HCT116 (cell line): ENCODE measurements at regions not wholly inside any gene's neighbourhood (a gene's known extent, or its start where the extent isn't known, plus 50 kb on each side); places are given as distances from the start of the nearest gene placed in this dataset.

ENCODE experiments used
- CEBPB ChIP-seq: IDR thresholded peaks from 2 replicates; pipeline ENCODE4 v1.6.1; 2012; ENCODE audit warnings: low read depth
- EGR1 ChIP-seq: IDR thresholded peaks from 2 replicates; pipeline ENCODE4 v1.6.1; 2012; ENCODE audit warnings: low read depth
- EZH2phosphoT487 ChIP-seq: fragments of 200-600 bp; IDR thresholded peaks from 2 replicates; pipeline ENCODE4 v1.6.1; 2018; ENCODE audit warnings: antibody characterized with exemption, borderline replicate concordance
- JUND ChIP-seq: IDR thresholded peaks from 2 replicates; pipeline ENCODE4 v1.6.1; 2012
- POLR2A ChIP-seq: IDR thresholded peaks from 2 replicates; pipeline ENCODE4 v1.7.0; 2011; ENCODE audit warnings: borderline replicate concordance; ENCODE audit not compliant: insufficient read depth, insufficient read length; ENCODE audit errors: extremely low read depth
- POLR2AphosphoS5 ChIP-seq: IDR thresholded peaks from 2 replicates; pipeline ENCODE4 v1.6.1; 2011; ENCODE audit warnings: mild to moderate bottlenecking, low read depth, low read length, moderate library complexity
- ZBTB33 ChIP-seq: IDR thresholded peaks from 2 replicates; pipeline ENCODE4 v1.6.1; 2011; ENCODE audit warnings: mild to moderate bottlenecking, low read length, moderate library complexity; ENCODE audit not compliant: insufficient replicate concordance; ENCODE audit errors: extremely low read depth
- TF ChIP-seq, protein P1 (sequence below): IDR thresholded peaks from 2 replicates; pipeline ENCODE4 v1.6.1; 2012
- TF ChIP-seq, protein P2 (sequence below), 3 experiments: fragments of 200-600 bp in 1 of 3; sonication (generic) in 1 of 3; IDR thresholded peaks in 2 of 3; conservative IDR thresholded peaks in 1 of 3; 2 replicates each; pipeline ENCODE4 v1.5.1; 2012 to 2017; ENCODE audit warnings: low read depth in 2 of 3, low read length in 2 of 3, antibody characterized with exemption in 1 of 3, borderline replicate concordance in 1 of 3, control low read depth in 1 of 3, mild to moderate bottlenecking in 1 of 3, mixed read lengths in 1 of 3, mixed run types in 1 of 3, moderate library complexity in 1 of 3; ENCODE audit not compliant: insufficient read depth in 1 of 3

- TF ChIP-seq, protein P1, sequence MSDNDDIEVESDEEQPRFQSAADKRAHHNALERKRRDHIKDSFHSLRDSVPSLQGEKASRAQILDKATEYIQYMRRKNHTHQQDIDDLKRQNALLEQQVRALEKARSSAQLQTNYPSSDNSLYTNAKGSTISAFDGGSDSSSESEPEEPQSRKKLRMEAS = no peak
- no peak for TF ChIP-seq JUND
- TF ChIP-seq, protein P2, sequence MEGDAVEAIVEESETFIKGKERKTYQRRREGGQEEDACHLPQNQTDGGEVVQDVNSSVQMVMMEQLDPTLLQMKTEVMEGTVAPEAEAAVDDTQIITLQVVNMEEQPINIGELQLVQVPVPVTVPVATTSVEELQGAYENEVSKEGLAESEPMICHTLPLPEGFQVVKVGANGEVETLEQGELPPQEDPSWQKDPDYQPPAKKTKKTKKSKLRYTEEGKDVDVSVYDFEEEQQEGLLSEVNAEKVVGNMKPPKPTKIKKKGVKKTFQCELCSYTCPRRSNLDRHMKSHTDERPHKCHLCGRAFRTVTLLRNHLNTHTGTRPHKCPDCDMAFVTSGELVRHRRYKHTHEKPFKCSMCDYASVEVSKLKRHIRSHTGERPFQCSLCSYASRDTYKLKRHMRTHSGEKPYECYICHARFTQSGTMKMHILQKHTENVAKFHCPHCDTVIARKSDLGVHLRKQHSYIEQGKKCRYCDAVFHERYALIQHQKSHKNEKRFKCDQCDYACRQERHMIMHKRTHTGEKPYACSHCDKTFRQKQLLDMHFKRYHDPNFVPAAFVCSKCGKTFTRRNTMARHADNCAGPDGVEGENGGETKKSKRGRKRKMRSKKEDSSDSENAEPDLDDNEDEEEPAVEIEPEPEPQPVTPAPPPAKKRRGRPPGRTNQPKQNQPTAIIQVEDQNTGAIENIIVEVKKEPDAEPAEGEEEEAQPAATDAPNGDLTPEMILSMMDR (IDR thresholded peaks at IDR 0.05 in 2 of 3, conservative IDR thresholded peaks at IDR 0.05 in 1 of 3; ENCODE audit: borderline replicate concordance in 1 of 3, insufficient read depth in 1 of 3, low read depth in 2 of 3, low read length in 2 of 3) = no peak
- TF ChIP-seq POLR2A = no peak
- no peak for TF ChIP-seq POLR2AphosphoS5
- no peak for TF ChIP-seq EZH2phosphoT487
- TF ChIP-seq EGR1 = no peak
- no peak for TF ChIP-seq ZBTB33
- TF ChIP-seq CEBPB = no peak
Observed at GRCh38 chr3:40631341-40631995, 106.7 kb downstream of the ZNF621 start.
